ENCODE measurements at regions not wholly inside any gene's neighbourhood (a gene's known extent, or its start where the extent isn't known, plus 50 kb on each side); places are given as distances from the start of the nearest gene placed in this dataset.

- TF ChIP-seq CTCF (conservative IDR thresholded peaks at IDR 0.05; ENCODE audit: low read length), result no peak
- no peak for TF ChIP-seq EZH2phosphoT487 (IDR thresholded peaks at IDR 0.05; ENCODE audit: borderline replicate concordance)
These were observed 103.0 kb downstream of the RPL22L1 start for GRCh38 chr3:170766823-170767575.
